ENCODE measurements at regions not wholly inside any gene's neighbourhood (a gene's known extent, or its start where the extent isn't known, plus 50 kb on each side); places are given as distances from the start of the nearest gene placed in this dataset.
"Not testable (repeated sequence)": the region's sequence is repeated elsewhere in the genome, so short reads cannot be mapped to it uniquely, and the experiment has no call there.

DNA sequence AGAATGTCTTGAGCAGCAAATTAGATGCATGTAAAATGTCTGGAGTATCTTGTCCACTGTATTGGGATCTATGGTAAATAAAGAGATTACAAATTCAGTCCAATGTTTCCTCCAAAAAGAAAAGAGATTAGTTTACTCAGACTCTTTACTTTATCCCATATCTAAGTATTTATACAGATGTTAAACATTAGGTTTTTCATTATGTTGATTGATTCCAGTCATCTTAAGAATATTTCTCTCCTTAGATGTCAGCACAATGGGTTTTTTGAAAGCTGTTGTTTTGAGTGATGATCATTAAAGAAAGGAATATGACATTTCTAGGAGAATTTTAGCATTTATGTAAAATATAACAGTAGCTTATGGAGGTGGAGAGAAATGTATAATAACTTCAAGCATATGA lies 938.9 kb downstream of the C4orf33 start:
- H3K4me1 Mint-ChIP-seq: peaks cover 0 to 4% (median 2%) of the 10 kb centered on the region in 3 donors
- H3K4me3 Mint-ChIP-seq: no peak overlapping the region
- H3K27ac Mint-ChIP-seq: no peak overlapping the region
- H3K27me3 Mint-ChIP-seq: no peaks in the 10 kb centered on the region
- peaks cover 1% of the 10 kb centered on the region for H3K36me3 Mint-ChIP-seq
- peaks cover 0 to 3% (median under 1%) of the 10 kb centered on the region in 3 donors for H3K9me3 Mint-ChIP-seq

DNA sequence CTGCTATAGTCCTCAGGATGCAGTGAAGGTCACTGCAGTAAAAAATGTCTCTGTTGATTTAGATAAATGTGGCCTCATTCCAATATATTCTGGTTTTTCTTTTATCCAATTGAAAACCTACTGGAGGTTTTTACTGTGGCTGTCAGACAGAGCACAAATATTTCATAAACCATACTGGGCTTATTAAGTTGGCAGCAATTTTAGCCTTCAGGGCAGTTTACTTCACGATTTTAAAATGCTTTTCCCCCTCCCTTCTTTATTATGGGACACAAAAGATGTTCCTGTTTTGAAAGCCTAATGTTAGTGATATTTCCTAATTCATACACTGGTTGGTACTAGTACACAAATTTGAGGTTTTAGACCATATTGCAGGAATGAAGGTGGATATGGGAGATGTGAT lies 939.4 kb downstream of the C4orf33 start:
- peaks cover 0 to 4% (median 2%) of the 10 kb centered on the region in 3 donors for H3K4me1 Mint-ChIP-seq
- peaks cover 0 to 3% (median 2%) of the 10 kb centered on the region in 3 donors for H3K9me3 Mint-ChIP-seq
- H3K36me3 Mint-ChIP-seq: peaks cover 1% of the 10 kb centered on the region
- H3K4me3 Mint-ChIP-seq: no peak overlapping the region
- H3K27ac Mint-ChIP-seq: no peak overlapping the region
- H3K27me3 Mint-ChIP-seq: no peaks in the 10 kb centered on the region

DNA sequence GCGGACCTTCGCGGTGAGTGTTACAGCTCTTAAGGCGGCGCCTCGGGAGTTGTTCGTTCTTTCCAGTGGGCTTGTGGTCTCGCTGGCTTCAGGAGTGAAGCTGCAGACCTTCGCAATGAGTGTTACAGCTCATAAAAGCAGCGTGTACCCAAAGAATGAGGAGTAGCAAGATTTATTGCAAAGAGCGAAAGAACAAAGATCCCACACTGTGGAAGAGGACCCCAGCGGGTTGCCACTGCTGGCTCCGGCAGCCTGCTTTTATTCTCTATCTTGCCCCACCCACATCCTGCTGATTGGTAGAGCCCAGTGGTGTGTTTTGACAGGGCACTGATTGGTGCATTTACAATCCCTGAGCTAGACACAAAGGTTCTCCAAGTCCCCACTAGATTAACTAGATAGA lies 941.9 kb downstream of the C4orf33 start:
- H3K4me3 Mint-ChIP-seq, H3K9me3 Mint-ChIP-seq, H3K4me1 Mint-ChIP-seq, H3K36me3 Mint-ChIP-seq, H3K27me3 Mint-ChIP-seq: not testable (repeated sequence)
- peak overlapping the region in 1 of 3 donors; percentile 50 for H3K27ac Mint-ChIP-seq

DNA sequence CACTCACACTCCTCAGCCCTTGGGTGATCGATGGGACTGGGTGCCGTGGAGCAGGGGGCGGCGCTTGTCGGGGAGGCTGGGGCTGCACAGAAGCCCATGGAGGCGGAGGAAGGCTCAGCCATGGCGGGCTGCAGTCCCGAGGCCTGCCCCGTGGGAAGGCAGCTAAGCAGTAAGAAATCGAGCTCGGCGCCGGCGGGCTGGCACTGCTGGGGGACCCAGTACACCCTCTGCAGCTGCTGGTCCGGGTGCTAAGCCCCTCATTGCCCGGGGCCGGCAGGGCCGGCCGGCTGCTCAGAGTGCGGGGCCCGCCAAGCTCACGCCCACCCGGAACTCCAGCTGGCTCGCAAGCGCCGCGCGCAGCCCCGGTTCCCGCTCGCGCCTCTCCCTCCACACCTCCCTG lies 942.6 kb downstream of the C4orf33 start:
- not testable (repeated sequence) for H3K9me3 Mint-ChIP-seq, H3K36me3 Mint-ChIP-seq, H3K27ac Mint-ChIP-seq, H3K4me3 Mint-ChIP-seq, H3K27me3 Mint-ChIP-seq, H3K4me1 Mint-ChIP-seq

DNA sequence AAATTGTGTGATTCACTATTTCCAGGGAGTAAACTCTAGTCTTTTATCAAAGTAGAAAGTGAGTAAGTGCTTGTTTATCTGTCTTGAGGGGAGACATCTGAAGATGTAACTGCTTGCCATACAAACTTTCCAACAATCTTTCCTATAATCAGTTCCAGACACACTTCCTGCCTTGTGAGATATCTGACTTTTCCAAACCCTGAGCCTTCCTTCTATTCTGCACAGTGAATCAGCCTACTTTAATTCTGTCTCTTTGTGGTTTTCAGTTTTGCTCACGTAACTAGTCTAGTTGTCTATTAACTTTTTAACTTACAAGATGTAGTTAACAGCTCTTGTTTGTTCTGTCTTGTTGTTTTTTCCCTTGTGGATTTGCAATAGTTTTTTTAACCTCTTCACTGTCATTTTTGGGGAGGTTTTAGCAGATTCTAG lies 947.8 kb downstream of the C4orf33 start:
- no peaks in the 10 kb centered on the region for H3K27me3 Mint-ChIP-seq
- H3K9me3 Mint-ChIP-seq: peaks cover 0 to 2% (median 0%) of the 10 kb centered on the region in 3 donors
- no peaks in the 10 kb centered on the region for H3K36me3 Mint-ChIP-seq
- H3K4me3 Mint-ChIP-seq: no peak overlapping the region
- no peak overlapping the region for H3K27ac Mint-ChIP-seq
- H3K4me1 Mint-ChIP-seq: no peaks in the 10 kb centered on the region

DNA sequence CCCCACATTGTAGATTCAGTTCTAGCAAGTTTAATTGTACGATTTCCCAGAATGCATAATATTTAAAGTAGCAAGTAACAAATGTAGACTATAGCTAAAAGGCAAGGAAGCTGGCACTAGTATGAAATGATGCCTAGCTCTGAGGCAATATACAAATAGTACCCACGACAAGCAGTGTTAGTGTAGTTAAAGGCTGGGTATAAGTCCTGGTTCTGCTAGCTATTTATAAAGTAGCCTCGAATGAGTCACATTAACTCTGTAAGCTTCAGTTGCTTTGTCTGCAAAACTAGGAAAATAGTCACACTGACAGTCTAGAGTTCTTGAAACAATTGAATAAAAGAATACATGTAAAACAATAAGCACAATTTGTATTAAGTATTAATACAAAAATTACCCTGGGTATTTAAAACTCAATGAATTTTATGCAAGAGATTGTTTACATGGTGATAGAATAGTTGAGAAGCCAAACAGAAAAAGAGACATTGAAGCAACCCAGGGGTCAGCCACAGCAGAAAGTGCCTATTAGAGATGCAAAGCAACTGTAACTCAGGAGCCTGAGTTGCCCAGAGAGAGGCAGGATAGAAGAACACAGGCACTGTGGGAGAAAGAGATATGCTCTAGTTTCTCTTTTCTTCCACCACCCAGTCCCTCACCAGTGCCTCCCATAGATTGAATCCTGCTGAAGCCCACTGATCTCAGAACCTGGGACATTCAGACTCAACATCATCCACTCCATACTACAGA lies 949.0 kb downstream of the C4orf33 start:
- Mint-ChIP-seq H3K27me3 (no peaks in the 10 kb centered on the region), H3K36me3 (no peaks in the 10 kb centered on the region), H3K27ac (no peak overlapping the region), H3K4me3 (no peak overlapping the region), H3K4me1 (no peaks in the 10 kb centered on the region), H3K9me3 (peaks cover 0 to 4% (median 0%) of the 10 kb centered on the region in 3 donors)

DNA sequence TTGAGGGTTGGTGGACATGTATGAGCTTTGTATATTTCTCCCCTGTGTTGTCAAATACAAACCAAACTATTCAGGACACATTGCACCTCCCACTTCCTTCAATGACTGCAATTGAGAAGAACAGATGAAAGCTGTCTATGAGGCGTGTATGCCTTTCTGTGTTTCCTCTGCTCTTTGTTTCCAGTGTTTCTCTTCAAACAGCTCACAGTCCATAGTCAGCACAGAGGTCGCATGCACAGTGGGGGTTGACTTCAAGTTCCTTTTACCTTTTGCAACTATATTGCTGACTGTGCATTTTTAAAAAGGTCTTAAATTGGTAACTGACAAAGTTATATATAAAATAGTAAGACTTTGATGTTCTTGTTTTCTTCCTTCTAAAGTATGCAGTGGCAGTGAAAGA lies 957.8 kb downstream of the C4orf33 start:
- H3K4me3 Mint-ChIP-seq: no peak overlapping the region
- no peaks in the 10 kb centered on the region for H3K36me3 Mint-ChIP-seq
- no peaks in the 10 kb centered on the region for H3K4me1 Mint-ChIP-seq
- H3K27me3 Mint-ChIP-seq: no peaks in the 10 kb centered on the region
- no peak overlapping the region for H3K27ac Mint-ChIP-seq
- H3K9me3 Mint-ChIP-seq: peaks cover 3 to 14% (median 6%) of the 10 kb centered on the region in 3 donors

DNA sequence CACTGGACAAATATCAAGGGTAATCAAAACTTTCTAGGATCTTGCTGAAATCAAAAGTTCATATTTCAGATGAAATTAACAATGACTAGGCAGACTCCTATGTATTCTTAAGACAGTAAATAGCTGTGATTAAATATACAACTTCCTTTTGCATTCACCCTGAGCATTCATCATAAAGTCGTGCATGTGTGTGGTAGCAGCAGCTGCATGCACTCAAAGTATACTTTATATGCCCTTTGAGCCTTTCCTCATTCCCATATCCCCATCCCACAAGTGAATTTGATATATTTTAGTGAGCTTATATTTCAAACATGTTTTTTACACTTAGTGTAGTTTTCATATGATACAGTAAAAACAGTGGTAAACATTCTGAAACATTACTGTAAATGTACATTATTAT lies 959.0 kb downstream of the C4orf33 start:
- no peaks in the 10 kb centered on the region for H3K27me3 Mint-ChIP-seq
- no peaks in the 10 kb centered on the region for H3K36me3 Mint-ChIP-seq
- H3K27ac Mint-ChIP-seq: no peak overlapping the region
- no peak overlapping the region for H3K4me3 Mint-ChIP-seq
- H3K9me3 Mint-ChIP-seq: peaks cover 3 to 14% (median 3%) of the 10 kb centered on the region in 3 donors
- H3K4me1 Mint-ChIP-seq: no peaks in the 10 kb centered on the region

DNA sequence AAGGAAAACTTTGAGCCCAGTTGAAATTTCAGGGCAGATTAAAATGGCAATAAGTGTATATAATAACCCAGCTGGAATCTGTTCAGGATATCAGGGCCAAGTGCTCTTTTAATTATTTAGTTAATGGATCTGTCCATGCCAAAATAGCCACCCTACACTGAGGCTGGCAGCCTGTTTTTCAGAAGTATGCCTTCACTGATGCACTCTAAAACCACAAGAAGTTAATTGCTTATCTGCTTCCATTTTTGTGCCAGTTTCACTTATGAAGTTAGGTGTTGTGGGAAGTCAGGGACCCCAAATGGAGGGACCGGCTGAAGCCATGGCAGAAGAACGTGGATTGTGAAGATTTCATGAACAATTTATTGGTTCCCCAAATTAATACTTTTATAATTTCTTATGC lies 960.3 kb downstream of the C4orf33 start:
- Mint-ChIP-seq H3K27ac (no peak overlapping the region), H3K9me3 (peaks cover 3 to 14% (median 4%) of the 10 kb centered on the region in 3 donors), H3K4me3 (no peak overlapping the region), H3K4me1 (no peaks in the 10 kb centered on the region), H3K36me3 (no peaks in the 10 kb centered on the region), H3K27me3 (no peaks in the 10 kb centered on the region)

DNA sequence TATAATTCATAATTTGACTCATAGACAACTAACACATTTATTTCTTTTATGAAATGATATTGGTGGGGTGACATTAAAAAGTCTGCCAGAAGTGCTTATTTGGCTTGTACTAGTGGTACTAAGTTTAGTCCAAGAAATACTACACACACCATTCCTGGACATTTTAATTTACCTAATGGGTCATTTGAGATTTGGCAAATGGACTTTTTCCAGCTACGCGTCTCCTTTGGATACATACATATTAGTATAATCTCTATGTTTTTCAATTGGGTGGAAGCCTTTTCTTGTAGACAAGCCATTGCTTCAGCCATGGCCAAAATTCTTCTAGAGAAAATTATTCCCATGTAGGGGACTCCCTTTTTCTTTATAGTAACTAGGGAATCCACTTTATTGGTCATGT lies 968.5 kb downstream of the C4orf33 start:
- Mint-ChIP-seq H3K36me3 (no peaks in the 10 kb centered on the region), H3K9me3 (peaks cover 0 to 6% (median 0%) of the 10 kb centered on the region in 3 donors), H3K4me1 (no peaks in the 10 kb centered on the region), H3K4me3 (no peak overlapping the region), H3K27me3 (no peaks in the 10 kb centered on the region), H3K27ac (no peak overlapping the region)

DNA sequence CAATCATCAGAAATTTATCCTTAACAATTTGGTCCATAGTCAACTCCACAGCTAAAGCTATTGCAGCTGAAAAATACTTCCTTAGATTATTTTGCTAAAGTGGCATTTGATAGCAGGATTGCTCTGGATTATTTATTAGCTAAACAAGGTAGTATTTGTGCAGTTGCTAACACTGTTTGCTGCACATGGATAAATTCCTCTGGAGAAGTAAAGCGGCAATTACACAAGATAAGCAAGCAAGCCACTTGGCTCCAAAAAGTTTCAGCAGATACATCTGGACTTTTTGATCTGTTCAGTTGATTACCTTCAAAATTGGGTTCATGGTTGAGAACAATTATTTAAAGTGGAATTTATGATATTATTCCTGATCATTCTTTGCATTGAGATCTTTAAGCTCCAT lies 971.5 kb downstream of the C4orf33 start:
- Mint-ChIP-seq H3K27me3 (no peaks in the 10 kb centered on the region), H3K4me3 (peak overlapping the region in 1 of 4 donors; percentile 8), H3K36me3 (no peaks in the 10 kb centered on the region), H3K4me1 (no peaks in the 10 kb centered on the region), H3K27ac (no peak overlapping the region), H3K9me3 (peaks cover 0 to 4% (median 0%) of the 10 kb centered on the region in 3 donors)

DNA sequence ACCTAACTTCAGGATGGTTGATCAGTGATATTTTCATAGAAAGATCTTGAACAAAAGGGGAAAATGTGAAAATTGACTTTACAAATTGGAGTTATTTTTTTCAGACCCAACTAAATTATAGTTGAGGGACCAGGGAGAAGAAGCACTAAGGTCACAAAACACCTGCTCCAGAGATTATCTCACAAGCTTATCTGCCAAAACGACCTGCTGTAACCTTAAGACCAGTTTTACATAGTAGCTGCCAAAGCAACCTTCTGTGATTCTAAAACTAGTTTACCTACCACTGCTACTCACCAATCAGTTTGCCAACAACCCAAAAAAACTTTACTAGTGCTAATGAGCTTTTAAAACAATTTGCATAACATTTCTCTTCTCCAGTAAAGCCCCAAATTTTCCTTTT lies 972.1 kb downstream of the C4orf33 start:
- no peak overlapping the region for H3K27ac Mint-ChIP-seq
- peaks cover 0 to 4% (median 0%) of the 10 kb centered on the region in 3 donors for H3K9me3 Mint-ChIP-seq
- H3K4me1 Mint-ChIP-seq: no peaks in the 10 kb centered on the region
- no peaks in the 10 kb centered on the region for H3K27me3 Mint-ChIP-seq
- H3K36me3 Mint-ChIP-seq: no peaks in the 10 kb centered on the region
- no peak overlapping the region for H3K4me3 Mint-ChIP-seq

DNA sequence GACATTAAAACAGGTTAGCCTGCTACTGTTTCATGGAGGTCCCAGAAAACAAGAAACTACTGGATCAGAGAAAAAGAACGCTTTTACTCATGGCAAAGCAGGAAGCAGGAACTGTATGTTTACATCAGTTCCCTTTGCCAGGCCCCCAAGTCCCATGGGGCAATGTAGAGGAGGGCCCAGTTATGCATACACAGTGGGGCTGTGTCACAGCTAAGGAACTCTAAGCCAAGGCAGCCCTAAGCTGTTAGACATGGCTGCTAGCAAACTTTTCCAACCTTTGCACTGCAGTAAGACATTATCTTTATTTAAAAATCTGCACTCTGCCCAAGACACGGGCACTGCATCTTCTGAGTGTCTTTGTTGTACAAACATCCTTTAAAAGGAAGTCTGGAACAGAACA lies 975.8 kb downstream of the C4orf33 start:
- no peak overlapping the region for H3K27ac Mint-ChIP-seq
- H3K27me3 Mint-ChIP-seq: no peaks in the 10 kb centered on the region
- no peaks in the 10 kb centered on the region for H3K4me1 Mint-ChIP-seq
- no peak overlapping the region for H3K4me3 Mint-ChIP-seq
- H3K36me3 Mint-ChIP-seq: no peaks in the 10 kb centered on the region
- H3K9me3 Mint-ChIP-seq: no peaks in the 10 kb centered on the region

DNA sequence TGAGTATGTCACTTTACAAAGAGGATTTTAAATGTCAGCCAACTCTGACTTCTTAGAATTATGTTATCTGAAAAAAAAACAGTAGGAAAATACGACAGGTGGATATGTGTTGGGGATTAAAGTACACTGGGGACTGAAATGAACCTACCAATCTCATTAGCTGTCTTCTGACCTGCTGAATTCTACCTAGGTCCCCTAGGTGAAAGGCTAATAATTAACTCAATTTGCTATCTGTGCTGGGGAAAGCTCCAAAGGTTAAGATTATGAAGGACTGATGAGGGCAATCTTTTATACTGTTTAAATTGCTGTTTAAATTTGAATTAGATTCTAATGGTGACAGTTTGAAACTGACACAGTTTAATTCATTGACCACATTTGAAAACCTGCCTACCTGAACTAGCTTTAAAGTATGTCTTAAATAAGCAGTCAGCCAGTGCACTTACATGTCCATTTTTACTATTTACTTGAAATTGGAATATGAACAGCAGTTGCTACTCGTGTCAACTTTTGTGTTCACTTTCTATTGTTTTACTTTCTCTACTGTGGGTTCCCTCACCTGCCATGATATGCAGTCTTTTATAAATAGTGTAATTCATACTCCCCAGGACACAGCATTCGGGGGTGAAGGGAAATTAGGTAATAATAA lies 977.3 kb downstream of the C4orf33 start:
- H3K27ac Mint-ChIP-seq: no peak overlapping the region

DNA sequence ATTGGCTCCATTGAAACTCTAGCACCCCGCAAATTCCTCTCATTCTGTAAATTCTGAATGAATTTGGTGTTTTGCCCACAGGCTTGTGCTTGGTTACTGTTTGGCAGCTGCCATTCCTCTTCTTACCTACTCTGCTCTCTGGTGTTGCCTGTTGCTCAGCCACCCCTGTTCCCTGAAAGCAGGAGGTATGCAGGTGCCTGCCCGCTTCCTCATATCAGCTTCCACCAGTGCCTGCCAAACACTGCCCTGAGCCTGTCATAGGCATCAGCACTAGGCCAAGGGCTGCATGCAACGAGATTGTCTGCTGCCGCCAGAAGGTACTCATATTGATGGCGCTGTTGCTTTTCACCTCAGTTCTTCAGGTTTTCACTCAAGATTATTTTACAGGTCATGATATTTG lies 978.1 kb downstream of the C4orf33 start:
- peaks cover 0 to 3% (median 2%) of the 10 kb centered on the region in 3 donors for H3K9me3 Mint-ChIP-seq
- H3K4me1 Mint-ChIP-seq: no peaks in the 10 kb centered on the region
- H3K27ac Mint-ChIP-seq: no peak overlapping the region
- no peak overlapping the region for H3K4me3 Mint-ChIP-seq
- no peaks in the 10 kb centered on the region for H3K36me3 Mint-ChIP-seq
- no peaks in the 10 kb centered on the region for H3K27me3 Mint-ChIP-seq

More for the DNA sequence above, 977.3 kb downstream of the C4orf33 start:
- no peak overlapping the region for H3K4me3 Mint-ChIP-seq
- H3K4me1 Mint-ChIP-seq: no peaks in the 10 kb centered on the region
- no peaks in the 10 kb centered on the region for H3K27me3 Mint-ChIP-seq
- no peaks in the 10 kb centered on the region for H3K36me3 Mint-ChIP-seq
- peaks cover 0 to 3% (median 2%) of the 10 kb centered on the region in 3 donors for H3K9me3 Mint-ChIP-seq

DNA sequence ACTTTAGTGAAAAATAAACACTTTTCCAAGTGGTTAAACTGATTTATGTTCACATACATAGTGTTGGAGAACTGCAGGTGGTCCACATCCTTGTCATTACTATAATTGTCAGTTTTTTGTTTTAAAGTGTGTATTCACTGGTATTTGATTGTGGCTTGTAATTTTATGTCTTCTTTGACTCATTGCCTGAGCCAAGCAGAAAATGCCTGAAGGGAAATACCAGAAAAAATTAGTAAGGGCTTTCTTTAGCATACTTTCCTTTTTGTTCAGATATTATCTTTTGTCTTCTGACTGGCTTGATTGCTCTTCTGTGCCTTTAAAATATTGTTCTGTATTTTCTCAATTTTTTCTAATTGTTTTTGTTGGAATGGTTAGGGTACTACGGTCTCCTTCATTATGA lies 981.3 kb downstream of the C4orf33 start:
- no peak overlapping the region for H3K4me3 Mint-ChIP-seq

More for the DNA sequence above, 981.3 kb downstream of the C4orf33 start:
- Mint-ChIP-seq H3K9me3 (peaks cover 0 to 3% (median 2%) of the 10 kb centered on the region in 3 donors), H3K27me3 (no peaks in the 10 kb centered on the region), H3K27ac (no peak overlapping the region), H3K4me1 (peaks cover 0 to 1% (median 0%) of the 10 kb centered on the region in 3 donors), H3K36me3 (no peaks in the 10 kb centered on the region)

All from IgD-negative memory B cell (primary cell).